NT2/D1 (cell line): ENCODE measurements at regions not wholly inside any gene's neighbourhood (a gene's known extent, or its start where the extent isn't known, plus 50 kb on each side); places are given as distances from the start of the nearest gene placed in this dataset.

Experiments
- YY1 ChIP-seq: IDR thresholded peaks from 2 replicates; pipeline ENCODE4 v1.6.1; 2011; ENCODE audit not compliant: insufficient read length, insufficient read depth
- ZNF274 ChIP-seq: IDR thresholded peaks from 2 replicates; pipeline ENCODE4 v1.6.1; 2011; ENCODE audit warnings: mild to moderate bottlenecking, low read depth, low read length

DNA sequence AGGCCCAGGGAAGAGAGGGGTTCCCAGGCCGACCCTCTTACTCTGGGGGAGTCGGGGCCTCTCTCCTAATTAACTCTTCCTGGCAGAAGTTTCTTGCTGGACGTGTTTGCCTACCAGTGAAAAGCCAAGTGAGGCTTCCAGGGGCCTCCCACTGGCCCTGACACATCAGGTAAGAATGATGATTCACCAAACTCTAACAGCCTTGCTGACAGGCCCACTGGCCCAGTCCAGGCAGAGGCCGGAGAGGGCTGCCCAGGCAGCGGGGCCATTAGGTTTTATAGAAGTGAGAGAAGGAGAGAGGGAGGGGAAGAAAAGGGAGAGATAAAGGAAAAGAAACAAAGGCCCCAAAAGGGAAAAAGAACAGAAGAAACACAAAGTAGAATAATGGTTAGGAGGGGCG lies 50.8 kb upstream of the FOXE1 start:
- TF ChIP-seq ZNF274: no peak
- TF ChIP-seq YY1: no peak
